ENCODE measurements at regions not wholly inside any gene's neighbourhood (a gene's known extent, or its start where the extent isn't known, plus 50 kb on each side); places are given as distances from the start of the nearest gene placed in this dataset.

DNA sequence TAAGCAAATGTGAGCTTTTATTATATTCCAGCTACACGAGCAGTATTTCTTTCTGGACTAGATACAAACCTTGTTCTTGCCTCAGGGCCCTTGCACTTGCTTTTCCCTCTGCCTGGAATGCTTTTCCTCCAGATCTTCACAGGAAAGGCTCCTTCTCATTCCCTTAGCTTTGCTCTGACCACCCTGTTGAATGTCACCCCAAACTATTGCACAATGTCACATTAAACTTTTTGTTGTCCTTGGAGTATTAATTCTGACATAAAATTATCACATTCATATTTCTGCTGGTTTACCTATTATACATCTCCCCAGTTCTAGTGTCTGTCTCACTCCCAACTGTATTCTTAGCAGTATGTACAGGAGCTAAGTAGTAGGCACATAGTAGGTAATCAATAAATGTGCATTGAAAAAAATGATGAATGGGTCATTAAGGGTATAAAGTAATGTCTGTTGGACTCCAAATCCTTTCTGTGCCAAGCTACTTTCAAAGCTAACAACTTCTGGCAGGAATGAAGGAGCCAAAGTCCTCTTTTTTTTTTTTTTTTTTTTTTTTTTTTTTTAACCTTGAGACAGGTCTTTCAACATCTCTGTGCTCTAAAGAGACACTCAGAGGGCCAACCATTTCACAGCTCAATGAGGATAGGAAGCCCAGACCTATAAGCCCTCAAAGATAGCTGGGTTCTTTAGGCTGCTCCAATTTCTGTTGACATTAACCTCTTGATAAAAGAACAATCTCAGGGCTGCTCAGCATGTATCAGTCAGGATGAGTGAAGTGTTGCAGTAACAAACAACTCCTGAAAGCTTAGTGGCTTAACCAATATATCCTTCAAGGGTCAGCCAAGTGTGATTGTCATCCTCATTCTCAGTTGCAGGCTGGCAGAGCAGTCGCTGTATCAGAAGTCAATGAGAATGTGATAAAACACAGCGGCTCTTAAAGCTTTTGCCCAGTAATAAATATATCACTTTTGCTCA, 424.4 kb upstream of the TBX3 start:
- no peak overlapping the region for H3K27ac ChIP-seq (ENCODE audit: low read length)
- no peak overlapping the region for H3K4me3 ChIP-seq (ENCODE audit: low read length)
- no peak overlapping the region for H3K9ac ChIP-seq (ENCODE audit: low read depth, low read length)
- H3K27me3 ChIP-seq (ENCODE audit: insufficient read depth, low read length): no peaks in the 10 kb centered on the region
- H3K36me3 ChIP-seq (ENCODE audit: insufficient read depth, low read depth, low read length): no peaks in the 10 kb centered on the region
- H3K4me1 ChIP-seq (ENCODE audit: insufficient read depth, low read length): no peaks in the 10 kb centered on the region
- no peaks in the 10 kb centered on the region for H3K9me3 ChIP-seq (ENCODE audit: insufficient read depth, low read depth, low read length)

DNA sequence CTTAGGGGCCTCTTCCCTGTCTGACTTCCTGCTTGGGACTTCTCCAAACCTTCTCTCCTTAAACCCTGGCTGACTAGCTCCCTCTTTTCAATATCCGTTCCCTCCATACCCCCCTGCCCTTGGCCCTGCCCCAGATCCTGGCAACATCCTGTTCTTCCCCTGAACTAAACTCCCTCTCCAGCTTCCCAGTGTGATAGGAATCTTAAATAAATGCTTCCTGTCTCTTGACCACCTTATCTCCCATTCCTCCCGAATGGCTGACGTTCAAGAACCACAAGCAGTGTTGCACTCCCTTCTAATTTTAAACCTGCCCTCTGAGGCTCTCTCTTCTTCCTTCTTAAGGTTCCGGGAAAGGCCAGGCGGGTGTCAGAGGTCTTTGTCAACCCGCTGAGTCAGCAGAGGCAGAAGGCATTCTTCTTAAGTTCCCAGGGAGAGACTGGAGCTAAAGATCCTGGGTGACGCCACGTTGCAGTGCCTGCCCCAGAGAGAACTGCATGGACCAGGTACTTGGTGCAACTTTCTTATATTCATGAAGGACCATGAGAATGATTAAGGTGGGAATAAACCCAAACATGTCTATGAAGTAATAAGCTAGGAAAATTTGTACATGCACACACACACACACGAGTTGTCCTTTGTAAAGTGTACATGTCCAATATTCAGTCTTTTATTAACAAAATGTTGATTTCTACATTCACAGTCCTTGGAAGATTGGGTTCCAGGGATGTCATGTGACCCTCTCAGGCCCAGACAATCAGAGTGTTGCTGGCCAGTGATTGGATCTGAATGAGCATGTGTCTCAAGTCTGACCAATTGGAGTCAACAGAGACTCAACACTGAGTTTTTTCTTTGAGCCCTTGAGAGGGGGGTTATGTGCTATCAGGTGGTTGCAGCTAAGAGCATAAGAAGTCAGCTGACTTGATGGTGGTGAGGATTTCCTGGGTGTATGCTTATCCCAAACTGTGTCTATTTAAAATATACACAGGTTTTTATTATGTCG, 420.2 kb upstream of the TBX3 start:
- Histone ChIP-seq H3K9ac (ENCODE audit: low read depth, low read length) (no peak overlapping the region), H3K4me3 (ENCODE audit: low read length) (no peak overlapping the region), H3K4me1 (ENCODE audit: insufficient read depth, low read length) (no peaks in the 10 kb centered on the region), H3K9me3 (ENCODE audit: insufficient read depth, low read depth, low read length) (no peaks in the 10 kb centered on the region), H3K27ac (ENCODE audit: low read length) (no peak overlapping the region), H3K27me3 (ENCODE audit: insufficient read depth, low read length) (no peaks in the 10 kb centered on the region), H3K36me3 (ENCODE audit: insufficient read depth, low read depth, low read length) (no peaks in the 10 kb centered on the region)

DNA sequence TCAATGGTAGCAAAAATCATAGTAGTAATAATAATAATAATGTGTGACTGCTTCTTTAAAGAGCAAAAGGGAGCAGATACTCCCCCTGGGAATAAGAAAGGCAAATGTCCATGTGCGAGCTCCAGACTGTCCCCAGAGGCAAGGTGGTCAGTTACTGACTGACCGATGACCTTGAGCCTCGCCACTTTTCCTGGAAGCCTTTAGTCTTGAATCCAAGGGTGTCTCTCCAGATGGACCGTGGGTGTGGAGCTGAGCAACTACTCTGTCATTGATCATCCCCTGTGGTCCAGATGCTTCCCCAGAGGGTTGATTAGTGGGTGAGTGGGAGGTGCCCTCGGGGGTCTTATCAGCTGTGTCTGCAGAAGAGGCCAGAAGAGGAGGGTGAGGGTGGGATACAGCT, 418.5 kb upstream of the TBX3 start:
- no peaks in the 10 kb centered on the region for H3K36me3 ChIP-seq (ENCODE audit: insufficient read depth, low read depth, low read length)
- H3K9me3 ChIP-seq (ENCODE audit: insufficient read depth, low read depth, low read length): no peaks in the 10 kb centered on the region
- H3K4me3 ChIP-seq (ENCODE audit: low read length): no peak overlapping the region
- H3K27me3 ChIP-seq (ENCODE audit: insufficient read depth, low read length): no peaks in the 10 kb centered on the region
- H3K4me1 ChIP-seq (ENCODE audit: insufficient read depth, low read length): no peaks in the 10 kb centered on the region
- H3K9ac ChIP-seq (ENCODE audit: low read depth, low read length): no peak overlapping the region
- H3K27ac ChIP-seq (ENCODE audit: low read length): no peak overlapping the region

DNA sequence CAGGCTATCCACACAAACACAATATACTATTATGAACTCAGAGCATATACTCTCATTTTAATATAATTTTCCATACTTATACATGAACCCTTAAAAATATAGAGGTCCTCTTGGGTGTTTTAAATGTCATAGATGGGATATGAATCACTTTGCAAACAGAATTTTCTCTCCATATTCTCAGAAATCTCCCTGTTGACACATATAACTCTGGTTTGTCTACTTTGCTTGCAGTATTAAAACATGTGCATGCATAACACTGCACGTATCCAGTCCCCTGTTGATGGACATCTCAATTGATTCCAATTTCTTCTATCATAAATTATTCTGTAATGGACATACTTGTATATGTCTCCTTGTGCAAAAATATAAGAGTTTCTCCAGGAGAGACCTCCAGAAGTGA, 417.5 kb upstream of the TBX3 start:
- no peak overlapping the region for H3K9ac ChIP-seq (ENCODE audit: low read depth, low read length)
- no peak overlapping the region for H3K4me3 ChIP-seq (ENCODE audit: low read length)
- H3K4me1 ChIP-seq (ENCODE audit: insufficient read depth, low read length): no peaks in the 10 kb centered on the region
- H3K27ac ChIP-seq (ENCODE audit: low read length): no peak overlapping the region
- H3K27me3 ChIP-seq (ENCODE audit: insufficient read depth, low read length): no peaks in the 10 kb centered on the region
- H3K36me3 ChIP-seq (ENCODE audit: insufficient read depth, low read depth, low read length): no peaks in the 10 kb centered on the region
- H3K9me3 ChIP-seq (ENCODE audit: insufficient read depth, low read depth, low read length): no peaks in the 10 kb centered on the region

DNA sequence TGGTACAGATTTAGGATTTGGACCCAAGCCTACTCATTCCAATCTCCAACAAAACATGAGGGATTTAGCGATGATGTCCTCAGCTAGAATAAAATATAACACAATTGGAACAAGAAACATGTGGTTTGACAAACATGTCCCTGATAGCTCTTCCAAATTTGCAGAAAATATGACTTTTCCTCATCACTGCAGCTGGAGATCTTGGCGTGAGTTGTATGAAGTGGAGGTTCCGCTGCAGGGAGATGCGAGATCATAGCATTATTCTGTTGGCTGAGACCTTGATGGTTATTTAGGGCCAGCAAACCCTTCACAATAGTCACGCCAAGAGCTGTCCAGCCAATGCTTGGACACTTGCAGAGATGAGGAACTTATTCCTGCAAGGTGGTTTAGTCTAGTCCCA, 413.4 kb upstream of the TBX3 start:
- H3K36me3 ChIP-seq (ENCODE audit: insufficient read depth, low read depth, low read length): no peaks in the 10 kb centered on the region
- no peaks in the 10 kb centered on the region for H3K27me3 ChIP-seq (ENCODE audit: insufficient read depth, low read length)
- H3K4me3 ChIP-seq (ENCODE audit: low read length): no peak overlapping the region
- H3K27ac ChIP-seq (ENCODE audit: low read length): no peak overlapping the region
- no peaks in the 10 kb centered on the region for H3K9me3 ChIP-seq (ENCODE audit: insufficient read depth, low read depth, low read length)
- no peak overlapping the region for H3K9ac ChIP-seq (ENCODE audit: low read depth, low read length)
- H3K4me1 ChIP-seq (ENCODE audit: insufficient read depth, low read length): no peaks in the 10 kb centered on the region

DNA sequence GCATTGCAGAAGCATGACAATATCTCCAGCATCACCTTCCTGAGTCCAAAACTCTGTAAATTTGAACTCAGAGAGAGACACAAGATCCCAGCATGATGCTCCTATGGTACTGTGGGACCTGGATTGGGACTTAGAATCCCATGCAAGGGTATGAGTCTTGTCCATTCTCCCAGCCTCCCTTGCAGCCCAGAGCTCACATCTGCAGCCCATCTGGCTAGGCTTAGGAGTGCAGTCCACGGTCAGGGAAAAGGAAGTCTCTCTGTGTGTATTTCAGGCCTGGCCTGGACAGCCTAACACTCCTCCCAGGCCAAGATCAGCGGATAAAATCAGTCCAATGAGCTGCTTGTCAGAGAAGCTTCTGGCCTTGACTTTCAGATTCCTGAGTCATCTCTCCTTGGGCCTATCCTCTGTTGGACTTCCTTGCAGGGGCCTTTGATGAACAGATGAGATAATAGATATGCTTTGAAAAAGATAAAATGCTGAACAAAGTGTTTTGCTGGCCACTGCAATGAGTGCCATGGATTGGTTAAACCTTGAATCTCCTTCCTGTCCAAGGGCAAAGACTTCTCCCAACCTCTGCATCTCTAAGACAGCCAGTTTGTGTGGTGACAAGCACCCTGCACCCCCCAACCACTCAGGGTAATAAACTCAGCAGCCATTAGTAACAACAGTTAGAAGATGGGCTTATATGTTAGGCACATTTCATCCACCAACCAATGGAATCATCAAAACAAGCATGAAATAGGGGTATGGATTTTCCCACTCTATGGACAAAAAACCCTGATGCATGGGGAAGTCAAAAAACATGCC, 412.8 kb upstream of the TBX3 start:
- Histone ChIP-seq H3K9me3 (ENCODE audit: insufficient read depth, low read depth, low read length) (no peaks in the 10 kb centered on the region), H3K27ac (ENCODE audit: low read length) (no peak overlapping the region), H3K4me3 (ENCODE audit: low read length) (no peak overlapping the region), H3K4me1 (ENCODE audit: insufficient read depth, low read length) (no peaks in the 10 kb centered on the region), H3K27me3 (ENCODE audit: insufficient read depth, low read length) (no peaks in the 10 kb centered on the region), H3K36me3 (ENCODE audit: insufficient read depth, low read depth, low read length) (no peaks in the 10 kb centered on the region), H3K9ac (ENCODE audit: low read depth, low read length) (no peak overlapping the region)

DNA sequence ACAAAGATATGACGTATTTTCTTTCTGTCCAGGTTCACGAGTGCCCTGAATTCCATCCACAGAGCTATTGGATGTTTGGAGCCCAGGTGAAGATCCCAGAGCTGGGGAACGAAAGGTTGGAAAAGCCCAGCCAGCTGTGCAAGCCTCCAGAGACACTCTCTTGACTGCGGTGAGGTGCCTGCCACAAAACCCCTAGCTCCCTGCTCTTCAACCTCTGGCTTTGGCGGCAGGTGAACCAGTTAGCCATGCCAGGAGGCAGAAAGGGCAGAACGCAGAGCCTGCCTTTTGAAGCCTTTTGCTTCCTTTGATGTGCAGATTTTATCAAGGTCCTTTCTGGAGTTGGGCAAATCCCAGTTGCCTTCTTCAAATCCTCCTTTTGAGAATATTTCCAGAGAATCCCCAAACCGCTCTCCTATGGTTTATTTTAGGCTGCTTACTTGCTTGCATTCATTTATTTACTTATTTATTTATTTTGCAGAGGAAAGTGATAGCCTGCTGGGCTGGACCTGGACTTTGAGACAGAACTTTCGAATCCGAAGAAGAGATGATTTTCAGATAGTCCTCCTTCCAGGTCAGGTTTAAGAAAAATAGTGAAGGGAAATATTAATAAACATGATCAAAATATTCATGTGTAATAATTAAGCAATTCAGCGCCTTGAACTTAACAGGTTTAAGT, 411.2 kb upstream of the TBX3 start:
- Histone ChIP-seq H3K9ac (ENCODE audit: low read depth, low read length) (no peak overlapping the region), H3K4me3 (ENCODE audit: low read length) (no peak overlapping the region), H3K36me3 (ENCODE audit: insufficient read depth, low read depth, low read length) (no peaks in the 10 kb centered on the region), H3K27me3 (ENCODE audit: insufficient read depth, low read length) (no peaks in the 10 kb centered on the region), H3K9me3 (ENCODE audit: insufficient read depth, low read depth, low read length) (no peaks in the 10 kb centered on the region), H3K4me1 (ENCODE audit: insufficient read depth, low read length) (no peaks in the 10 kb centered on the region), H3K27ac (ENCODE audit: low read length) (no peak overlapping the region)

DNA sequence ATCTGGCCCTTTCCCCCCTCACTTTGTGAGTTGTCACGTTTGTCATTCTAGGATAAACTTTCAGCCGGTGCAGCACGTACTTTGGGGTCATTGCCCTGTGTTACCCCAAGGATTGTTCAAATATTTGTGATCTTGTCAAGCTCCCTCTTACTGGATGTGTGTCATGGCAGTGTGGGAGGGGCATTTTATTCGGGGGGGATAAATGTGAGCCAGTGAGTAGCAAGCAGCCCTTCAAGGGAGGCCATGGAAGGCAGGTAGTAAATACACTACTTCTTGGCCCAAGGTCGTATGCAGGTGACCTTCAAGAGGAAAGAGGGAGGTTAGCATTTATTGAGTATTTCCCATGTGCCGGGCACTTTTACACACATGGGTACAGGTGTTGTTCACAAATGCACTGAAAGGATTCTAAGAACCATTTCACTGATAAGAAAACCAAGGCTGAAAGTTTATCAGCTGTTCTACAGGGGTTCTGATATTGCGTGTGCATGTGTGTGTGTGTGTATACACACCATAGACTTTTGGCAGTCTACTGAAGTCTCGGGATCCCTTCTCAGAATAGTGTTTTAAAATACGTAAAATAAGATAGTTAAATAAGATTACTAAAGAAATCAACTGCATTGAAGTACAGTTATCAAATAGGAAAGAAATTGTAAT, 410.3 kb upstream of the TBX3 start:
- Histone ChIP-seq H3K9me3 (ENCODE audit: insufficient read depth, low read depth, low read length) (no peaks in the 10 kb centered on the region), H3K4me3 (ENCODE audit: low read length) (no peak overlapping the region), H3K36me3 (ENCODE audit: insufficient read depth, low read depth, low read length) (no peaks in the 10 kb centered on the region), H3K27ac (ENCODE audit: low read length) (no peak overlapping the region), H3K4me1 (ENCODE audit: insufficient read depth, low read length) (no peaks in the 10 kb centered on the region), H3K9ac (ENCODE audit: low read depth, low read length) (no peak overlapping the region), H3K27me3 (ENCODE audit: insufficient read depth, low read length) (no peaks in the 10 kb centered on the region)

DNA sequence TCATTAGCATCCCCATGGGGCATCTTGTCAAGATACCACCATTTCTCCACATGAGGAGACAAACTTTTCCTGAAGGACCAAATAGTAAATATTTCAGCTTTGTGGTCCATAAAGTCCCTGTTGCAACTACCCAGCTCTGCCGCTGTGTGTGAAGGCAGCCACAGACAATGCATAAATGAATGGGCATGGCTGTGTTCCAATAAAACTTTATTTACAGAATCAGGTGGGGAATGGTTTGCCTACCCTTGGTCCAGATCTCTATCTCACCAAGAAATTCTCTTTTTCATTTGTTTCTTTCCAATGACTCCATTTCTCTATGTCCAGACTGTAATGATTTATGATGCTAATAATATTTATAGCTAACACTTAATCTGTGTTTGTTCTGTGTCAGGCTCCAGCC, 409.3 kb upstream of the TBX3 start:
- no peaks in the 10 kb centered on the region for H3K4me1 ChIP-seq (ENCODE audit: insufficient read depth, low read length)
- no peak overlapping the region for H3K9ac ChIP-seq (ENCODE audit: low read depth, low read length)
- H3K27ac ChIP-seq (ENCODE audit: low read length): no peak overlapping the region
- no peaks in the 10 kb centered on the region for H3K27me3 ChIP-seq (ENCODE audit: insufficient read depth, low read length)
- H3K4me3 ChIP-seq (ENCODE audit: low read length): no peak overlapping the region
- no peaks in the 10 kb centered on the region for H3K9me3 ChIP-seq (ENCODE audit: insufficient read depth, low read depth, low read length)
- no peaks in the 10 kb centered on the region for H3K36me3 ChIP-seq (ENCODE audit: insufficient read depth, low read depth, low read length)

DNA sequence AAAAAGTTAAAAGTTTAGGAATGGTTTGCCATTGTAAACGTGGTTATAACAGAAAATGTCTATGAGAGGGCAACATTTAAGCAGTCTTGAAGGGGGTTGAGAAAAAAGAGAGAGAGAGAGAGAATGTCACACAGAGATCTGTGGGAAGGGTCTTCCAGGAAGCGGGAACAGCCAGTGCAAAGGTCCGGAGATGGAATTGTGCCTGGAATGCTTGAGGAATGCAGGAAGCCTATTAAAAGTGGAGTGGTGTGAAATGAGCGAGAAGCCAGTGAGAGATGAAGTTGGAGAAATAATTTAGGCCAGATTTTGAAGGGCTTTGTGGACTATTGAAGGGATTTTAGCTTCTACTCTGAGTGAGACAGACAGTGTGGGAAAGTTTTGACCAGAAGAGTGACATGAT, 406.8 kb upstream of the TBX3 start:
- H3K36me3 ChIP-seq (ENCODE audit: insufficient read depth, low read depth, low read length): no peaks in the 10 kb centered on the region
- no peaks in the 10 kb centered on the region for H3K9me3 ChIP-seq (ENCODE audit: insufficient read depth, low read depth, low read length)
- no peak overlapping the region for H3K4me3 ChIP-seq (ENCODE audit: low read length)
- no peaks in the 10 kb centered on the region for H3K27me3 ChIP-seq (ENCODE audit: insufficient read depth, low read length)
- H3K27ac ChIP-seq (ENCODE audit: low read length): no peak overlapping the region
- H3K4me1 ChIP-seq (ENCODE audit: insufficient read depth, low read length): no peaks in the 10 kb centered on the region
- no peak overlapping the region for H3K9ac ChIP-seq (ENCODE audit: low read depth, low read length)

Measured in iPS-20b (cell line).